ENCODE measurements at regions not wholly inside any gene's neighbourhood (a gene's known extent, or its start where the extent isn't known, plus 50 kb on each side); places are given as distances from the start of the nearest gene placed in this dataset.

DNA sequence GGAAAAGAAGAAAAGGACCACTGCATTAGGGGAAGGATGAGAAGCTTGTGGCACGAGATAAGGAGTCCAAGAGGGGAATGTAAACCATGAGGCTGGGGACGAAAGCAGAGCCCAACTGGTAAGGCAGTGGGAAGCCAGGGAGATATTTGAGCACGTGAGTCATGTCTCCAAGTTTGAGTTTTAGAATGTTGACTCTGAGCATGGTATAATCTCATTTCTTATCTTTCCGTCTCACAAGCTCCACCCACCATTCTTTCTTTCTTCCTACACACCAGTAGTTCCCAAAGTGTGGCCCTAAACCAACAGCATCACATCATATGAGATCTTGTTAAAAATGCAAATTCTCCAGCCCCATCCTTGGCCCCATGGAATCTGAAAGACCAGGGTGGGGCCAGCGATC, 145.3 kb downstream of the PLPP3 start:
- no peak for TF ChIP-seq CTCF (IDR thresholded peaks at IDR 0.05)
- no peak for TF ChIP-seq POLR2AphosphoS2 (conservative IDR thresholded peaks at IDR 0.05; ENCODE audit: low read length)
- TF ChIP-seq POLR2A (IDR thresholded peaks at IDR 0.05; ENCODE audit: low read length): no peak
- TF ChIP-seq HMGXB4 (CRISPR knock-in tag; IDR thresholded peaks at IDR 0.05; ENCODE audit: borderline replicate concordance): no peak
- no peak for TF ChIP-seq FOSL2 (IDR thresholded peaks at IDR 0.05)
- TF ChIP-seq FOSL2 (CRISPR knock-in tag; IDR thresholded peaks at IDR 0.05): no peak
- TF ChIP-seq MAZ (IDR thresholded peaks at IDR 0.05; ENCODE audit: borderline replicate concordance, low read depth, low read length): no peak
- no peak for TF ChIP-seq KDM1A (IDR thresholded peaks at IDR 0.05; ENCODE audit: low read depth)
- TF ChIP-seq PHF8 (IDR thresholded peaks at IDR 0.05; ENCODE audit: borderline replicate concordance, low read depth): no peak
- TF ChIP-seq, protein P1, sequence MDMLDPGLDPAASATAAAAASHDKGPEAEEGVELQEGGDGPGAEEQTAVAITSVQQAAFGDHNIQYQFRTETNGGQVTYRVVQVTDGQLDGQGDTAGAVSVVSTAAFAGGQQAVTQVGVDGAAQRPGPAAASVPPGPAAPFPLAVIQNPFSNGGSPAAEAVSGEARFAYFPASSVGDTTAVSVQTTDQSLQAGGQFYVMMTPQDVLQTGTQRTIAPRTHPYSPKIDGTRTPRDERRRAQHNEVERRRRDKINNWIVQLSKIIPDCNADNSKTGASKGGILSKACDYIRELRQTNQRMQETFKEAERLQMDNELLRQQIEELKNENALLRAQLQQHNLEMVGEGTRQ (IDR thresholded peaks at IDR 0.05): no peak
- TF ChIP-seq NR3C1 (IDR thresholded peaks at IDR 0.05): no peak
- TF ChIP-seq MYC (IDR thresholded peaks at IDR 0.05; ENCODE audit: borderline replicate concordance, low read length): no peak
